ENCODE measurements at regions not wholly inside any gene's neighbourhood (a gene's known extent, or its start where the extent isn't known, plus 50 kb on each side); places are given as distances from the start of the nearest gene placed in this dataset.

- DNase-seq (ENCODE audit: low read depth in 1 of 2, low spot score in 1 of 2): no peak
Observed at GRCh38 chr5:56465769-56466135, 232.6 kb upstream of the ANKRD55 start.

- DNase-seq (ENCODE audit: low read depth in 1 of 2, low spot score in 1 of 2): no peak
Observed at GRCh38 chr5:56464935-56465768, 232.0 kb upstream of the ANKRD55 start.

- no peak for DNase-seq (ENCODE audit: low read depth in 1 of 2, low spot score in 1 of 2)
Observed at GRCh38 chr5:56463944-56464571, 230.9 kb upstream of the ANKRD55 start.

- DNase-seq (ENCODE audit: low read depth in 1 of 2, low spot score in 1 of 2): no peak
Observed at GRCh38 chr5:56461584-56461983, 228.5 kb upstream of the ANKRD55 start.

DNA sequence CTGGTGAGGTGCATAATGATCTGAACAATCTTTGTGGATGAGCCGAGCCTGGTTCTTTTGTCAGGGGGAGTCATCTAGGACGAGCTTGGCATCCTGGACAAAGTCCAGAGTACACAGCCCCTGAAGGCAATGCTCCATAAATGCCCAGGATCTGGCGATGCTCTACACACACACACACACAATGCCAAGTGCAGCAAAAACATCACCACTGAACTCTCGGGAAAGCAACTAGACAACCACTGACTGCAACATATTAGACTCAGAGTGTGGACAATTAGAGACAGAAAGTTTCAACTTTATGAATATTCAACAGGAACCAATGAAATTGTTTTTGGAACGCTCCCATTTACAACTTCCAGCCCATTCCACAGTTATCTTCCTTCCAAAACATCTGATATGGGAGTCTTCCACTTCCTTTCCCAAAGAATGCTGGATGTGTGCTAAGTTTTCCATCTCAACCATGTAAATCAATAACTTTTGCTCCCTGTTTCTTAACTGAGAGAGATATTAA lies 227.6 kb upstream of the ANKRD55 start:
- DNase-seq (ENCODE audit: low read depth in 1 of 2, low spot score in 1 of 2): no peak

DNA sequence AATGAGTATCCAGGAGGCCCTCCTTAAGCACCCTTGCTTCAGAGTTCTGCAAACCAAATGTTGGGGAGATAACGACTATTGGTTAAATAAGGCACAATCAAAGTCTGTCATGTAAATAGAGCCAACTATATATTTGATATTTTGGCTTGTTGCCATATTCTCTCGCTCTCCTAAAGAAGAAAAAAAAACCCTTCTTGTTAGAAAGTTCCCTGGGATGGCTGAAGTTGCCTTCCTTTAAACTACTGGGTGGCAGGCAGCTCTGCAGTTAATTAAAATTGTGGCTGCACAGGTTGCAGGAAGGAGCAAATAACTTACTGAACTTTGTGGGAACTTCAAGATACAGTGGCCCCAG lies 227.0 kb upstream of the ANKRD55 start:
- no peak for DNase-seq (ENCODE audit: low read depth in 1 of 2, low spot score in 1 of 2)

DNA sequence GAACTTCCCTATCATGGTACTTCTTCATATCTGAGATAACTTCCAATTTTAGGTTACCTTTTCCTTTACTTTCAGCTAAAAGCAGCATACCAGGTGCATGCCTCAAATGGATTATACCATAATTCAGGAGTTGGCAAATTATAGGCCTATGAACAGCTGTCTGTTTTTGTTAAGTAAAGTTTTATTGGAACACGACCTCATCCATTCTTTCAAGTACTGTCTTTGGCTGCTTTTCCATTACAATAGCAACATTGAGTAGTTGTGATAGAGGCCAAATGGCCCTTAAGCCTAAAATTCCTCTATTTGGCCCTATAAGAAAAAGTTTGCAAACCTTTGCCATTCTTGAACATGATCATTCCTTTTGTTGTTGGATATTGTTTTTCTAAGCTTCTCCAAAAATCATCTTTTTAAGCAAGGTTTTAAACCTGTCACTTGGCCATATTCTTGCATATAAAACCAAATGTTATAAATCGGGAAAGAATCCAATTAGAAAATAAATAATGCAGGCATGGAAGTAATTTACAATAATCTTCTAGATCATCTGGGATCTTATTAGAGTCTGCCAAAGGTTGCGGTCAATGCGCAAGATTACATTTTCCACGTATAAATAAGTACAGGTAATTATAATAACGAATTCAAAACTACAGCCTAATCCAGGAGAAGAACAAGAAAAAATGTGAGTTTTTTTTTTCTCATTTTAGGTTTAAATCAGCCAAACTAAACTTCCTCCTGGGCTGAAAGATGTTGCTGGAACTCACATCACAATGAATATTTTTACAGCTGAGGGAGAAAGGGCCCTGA lies 226.5 kb upstream of the ANKRD55 start:
- no peak for DNase-seq (ENCODE audit: low read depth in 1 of 2, low spot score in 1 of 2)

DNA sequence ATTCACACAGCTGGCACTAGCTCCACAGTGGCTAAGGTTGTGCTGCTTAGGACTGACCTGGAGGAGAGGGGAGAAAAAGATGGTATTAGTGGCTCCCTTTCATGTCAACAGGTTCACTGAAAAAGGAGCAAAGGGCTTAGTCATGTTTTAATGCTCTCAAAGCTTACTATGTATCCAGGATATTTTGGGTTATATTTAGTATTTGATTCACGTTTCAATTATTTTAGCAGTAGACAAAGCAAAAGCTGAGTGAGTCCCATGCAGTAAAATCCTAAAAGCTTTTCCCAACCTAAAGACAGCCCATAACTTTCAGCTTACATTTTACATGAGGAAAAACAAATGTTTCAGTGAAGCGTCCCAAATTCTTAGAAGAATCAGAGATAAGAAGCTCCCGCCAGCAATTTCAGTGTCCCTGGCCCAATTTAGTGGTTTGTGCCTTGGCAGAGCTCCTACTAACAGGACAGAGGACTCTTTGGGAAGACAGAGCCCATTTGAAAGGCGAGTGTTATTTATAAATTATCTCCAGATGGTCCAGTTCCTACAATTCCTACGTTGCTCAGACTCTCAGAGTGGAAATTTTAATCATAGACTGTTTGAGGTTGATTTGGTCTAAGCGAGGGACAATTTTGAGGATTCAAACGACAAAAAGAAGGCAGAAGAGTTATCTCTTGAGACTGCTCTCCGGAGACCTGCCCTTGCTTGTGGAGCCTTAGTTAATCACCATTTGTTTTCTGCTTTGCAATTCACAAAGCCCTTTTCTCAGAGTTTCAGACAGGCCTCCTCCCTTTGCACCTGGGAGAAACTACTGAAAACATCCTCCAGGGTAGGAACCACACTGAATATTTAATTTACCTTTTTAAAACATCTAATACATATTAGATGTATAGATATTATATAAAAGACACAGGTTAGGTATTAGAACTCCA lies 225.0 kb upstream of the ANKRD55 start:
- DNase-seq (ENCODE audit: low read depth in 1 of 2, low spot score in 1 of 2): no peak

DNA sequence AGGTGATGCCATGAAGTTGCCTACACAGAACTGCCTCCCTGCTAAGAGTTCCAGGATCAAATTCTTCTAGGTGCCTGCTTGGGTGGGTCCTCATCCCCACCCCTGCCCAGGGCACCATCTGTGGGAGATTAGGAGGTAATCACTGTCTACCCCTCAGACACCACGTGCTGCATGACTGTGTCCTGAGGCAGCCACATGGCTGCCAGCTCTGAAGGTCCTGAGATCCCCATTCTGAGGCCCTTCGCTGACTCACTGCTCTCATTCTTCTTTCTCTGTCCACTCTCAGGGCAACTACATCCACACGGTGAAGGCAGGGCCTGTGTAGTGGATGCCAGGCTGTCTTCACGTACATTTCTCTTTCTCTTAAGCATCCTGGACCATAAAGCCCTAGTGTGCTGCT lies 222.9 kb upstream of the ANKRD55 start:
- DNase-seq (ENCODE audit: low read depth in 1 of 2, low spot score in 1 of 2): no peak

GRCh38 chr5:56455417-56455816 lies 222.3 kb upstream of the ANKRD55 start:
- no peak for DNase-seq (ENCODE audit: low read depth in 1 of 2, low spot score in 1 of 2)

DNA sequence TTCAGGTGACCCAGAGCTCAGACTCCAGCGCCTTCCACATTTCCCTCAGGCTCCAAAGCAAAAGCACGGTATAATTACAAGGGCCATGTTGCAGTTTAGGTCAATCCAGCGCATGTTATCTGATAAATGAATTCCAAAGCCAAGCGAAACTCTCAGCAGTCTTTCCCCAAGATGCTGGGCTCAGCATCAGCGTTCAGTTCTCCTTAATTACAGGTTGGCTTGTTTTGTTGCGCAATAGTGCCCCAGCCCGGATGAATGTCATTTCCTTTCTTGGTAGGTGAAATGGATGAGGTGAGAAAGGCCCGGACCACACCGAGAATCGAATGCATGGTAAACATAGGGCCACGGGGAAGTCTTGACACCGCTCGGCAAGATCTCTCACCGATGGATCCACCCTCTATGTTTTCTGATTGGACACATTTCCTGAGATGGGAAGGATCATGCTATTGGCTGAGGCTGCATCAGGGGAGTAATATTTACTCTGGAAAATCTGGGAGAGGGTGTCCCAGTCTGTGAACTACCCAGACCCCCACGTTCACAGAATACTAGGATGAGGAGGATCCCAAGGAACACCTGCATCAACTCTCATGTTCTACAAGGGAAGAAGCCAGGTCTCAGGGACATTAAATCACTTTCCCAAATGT lies 221.2 kb upstream of the ANKRD55 start:
- no peak for DNase-seq (ENCODE audit: low read depth in 1 of 2, low spot score in 1 of 2)

DNA sequence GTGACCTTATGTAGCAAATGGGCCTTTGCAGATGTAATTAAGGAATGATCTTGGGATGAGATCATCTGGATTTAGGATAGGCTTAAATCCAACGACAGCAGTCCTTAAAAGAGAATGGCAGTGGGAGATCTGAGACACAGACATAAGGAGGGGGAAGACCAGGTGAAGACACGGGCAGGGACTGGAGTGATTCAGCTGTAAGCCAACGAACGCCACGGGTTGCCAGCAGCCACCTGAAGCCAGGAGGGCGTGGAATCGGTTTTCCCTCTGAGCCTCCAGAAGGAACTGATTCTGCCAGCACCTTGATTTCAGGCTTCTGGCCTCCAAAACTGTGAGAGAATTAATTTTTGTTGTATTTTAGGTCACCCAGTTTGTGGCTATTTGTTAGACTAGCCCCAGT lies 218.6 kb upstream of the ANKRD55 start:
- no peak for DNase-seq (ENCODE audit: low read depth in 1 of 2, low spot score in 1 of 2)

GRCh38 chr5:56450766-56451165 lies 217.6 kb upstream of the ANKRD55 start:
- no peak for DNase-seq (ENCODE audit: low read depth in 1 of 2, low spot score in 1 of 2)

DNA sequence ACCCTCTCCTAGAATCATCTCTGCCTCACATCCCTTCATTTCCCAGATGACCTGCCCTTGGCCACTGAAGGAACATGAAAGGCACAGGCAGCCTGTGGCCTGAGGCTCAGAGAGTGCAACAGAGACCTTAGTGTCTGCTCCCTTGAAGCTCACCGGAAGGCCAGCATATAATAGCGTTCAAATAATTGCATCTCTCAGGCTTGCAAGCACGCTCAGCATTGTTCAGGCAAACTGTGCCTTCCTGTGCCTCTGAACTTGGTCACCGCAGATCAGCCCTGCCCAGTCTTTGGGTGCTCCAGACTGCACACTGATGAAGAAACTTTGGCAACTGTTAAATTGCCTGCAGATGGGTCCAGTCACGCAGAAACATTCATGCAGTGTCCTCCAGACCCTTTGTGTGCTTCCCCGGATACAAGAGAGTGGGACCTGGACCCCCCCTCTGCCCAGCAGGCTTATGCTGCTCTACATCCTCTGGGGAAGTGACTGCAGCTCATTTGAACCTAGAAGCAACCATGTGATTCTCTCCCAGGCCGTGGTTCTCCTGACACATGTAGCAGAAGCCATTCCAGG lies 216.0 kb upstream of the ANKRD55 start:
- no peak for DNase-seq (ENCODE audit: low read depth in 1 of 2, low spot score in 1 of 2)

GRCh38 chr5:56447656-56448055 lies 214.5 kb upstream of the ANKRD55 start:
- DNase-seq (ENCODE audit: low read depth in 1 of 2, low spot score in 1 of 2): no peak

DNA sequence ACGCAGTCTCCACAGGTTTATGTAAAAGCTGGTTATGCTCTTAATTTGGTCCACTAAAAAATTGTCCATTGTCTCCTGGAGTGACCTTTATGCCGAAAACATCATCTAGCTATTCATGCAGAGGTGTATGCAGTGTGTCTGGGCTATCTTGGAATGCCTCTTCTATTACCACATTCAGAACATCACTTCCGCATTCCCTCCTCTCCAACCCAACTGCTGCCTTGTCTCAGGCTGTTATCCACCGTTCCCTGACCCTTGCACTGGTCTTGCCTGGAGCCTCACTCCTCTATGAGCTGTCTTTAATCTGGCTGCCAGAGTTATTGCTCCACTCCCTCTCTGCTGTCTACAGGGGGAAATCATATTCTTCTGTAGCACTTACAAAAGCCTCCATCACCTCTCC lies 214.1 kb upstream of the ANKRD55 start:
- no peak for DNase-seq (ENCODE audit: low read depth in 1 of 2, low spot score in 1 of 2)

DNA sequence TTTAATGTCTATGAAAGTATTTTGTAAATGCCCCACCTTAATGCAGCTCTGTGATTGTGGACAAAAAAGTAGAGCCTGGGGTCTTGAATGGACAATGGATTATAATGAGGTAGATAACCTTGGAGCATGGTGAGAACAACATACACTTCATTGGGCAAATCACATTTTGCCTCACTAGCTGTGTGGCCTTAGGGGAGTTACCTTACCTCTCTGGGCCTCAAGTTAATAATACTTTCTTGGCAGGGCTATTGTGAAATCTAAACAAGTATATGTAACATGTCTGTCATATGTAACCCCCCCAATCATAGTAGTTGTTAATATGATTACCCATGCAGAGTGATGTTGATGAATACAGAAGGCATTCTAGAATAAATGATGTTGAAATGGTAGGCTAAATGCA lies 213.6 kb upstream of the ANKRD55 start:
- no peak for DNase-seq (ENCODE audit: low read depth in 1 of 2, low spot score in 1 of 2)

DNA sequence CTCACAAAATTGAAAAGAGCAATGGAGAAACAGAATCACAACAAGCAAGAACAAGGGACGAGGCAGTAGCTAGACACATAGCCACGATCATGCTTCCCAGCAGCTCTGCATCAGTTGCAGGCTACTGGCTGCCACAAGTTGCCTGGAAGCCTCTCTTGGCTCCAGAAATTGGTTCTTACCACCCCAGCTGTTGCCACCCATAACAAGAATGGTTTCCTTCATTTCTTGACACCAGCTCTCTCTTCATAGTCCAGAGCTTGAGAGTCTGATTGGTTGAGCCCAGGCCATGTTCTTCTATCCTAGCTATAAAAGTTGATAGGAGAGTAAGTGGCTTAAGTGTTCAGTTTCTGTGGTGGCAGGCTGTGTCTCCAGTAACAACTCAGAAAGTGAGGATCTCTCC lies 210.7 kb upstream of the ANKRD55 start:
- DNase-seq (ENCODE audit: low read depth in 1 of 2, low spot score in 1 of 2): no peak

- DNase-seq (ENCODE audit: low read depth in 1 of 2, low spot score in 1 of 2): no peak
Observed at GRCh38 chr5:56440871-56441740, 208.0 kb upstream of the ANKRD55 start.

Data from stimulated activated CD4-positive, alpha-beta T cell treated with anti-CD3 and anti-CD28 coated beads, Interleukin-15, amount 100 ng/mL, for 1 hour (primary cell).